DOHH2 (cell line): ENCODE measurements at regions not wholly inside any gene's neighbourhood (a gene's known extent, or its start where the extent isn't known, plus 50 kb on each side); places are given as distances from the start of the nearest gene placed in this dataset.

Source experiments
- H3F3A ChIP-seq: fragments of 200-600 bp; sonication (generic), shearing (Covaris generic); 2 replicates; pipeline ENCODE4 v1.6.0; 2016; ENCODE audit warnings: antibody characterized with exemption, mild to moderate bottlenecking; ENCODE audit not compliant: control insufficient read depth, insufficient read depth
- H3K27ac ChIP-seq: fragments of 200-600 bp; sonication (generic); 2 replicates; pipeline ENCODE4 v1.5.1; 2014; ENCODE audit warnings: low read depth, mild to moderate bottlenecking, low read length, moderate library complexity
- H3K27me3 ChIP-seq: fragments of 200-600 bp; sonication (generic); 2 replicates; pipeline ENCODE4 v1.6.1; 2014; ENCODE audit warnings: mild to moderate bottlenecking, low read length, mixed read lengths; ENCODE audit not compliant: control insufficient read depth
- H3K36me3 ChIP-seq: fragments of 200-600 bp; sonication (generic); 2 replicates; pipeline ENCODE4 v1.6.1; 2014; ENCODE audit warnings: mild to moderate bottlenecking, low read length, moderate library complexity, mixed read lengths; ENCODE audit not compliant: control insufficient read depth
- H3K4me1 ChIP-seq: fragments of 200-600 bp; sonication (generic); 2 replicates; pipeline ENCODE4 v1.6.1; 2014; ENCODE audit warnings: mild to moderate bottlenecking, low read length, mixed read lengths; ENCODE audit not compliant: control insufficient read depth
- H3K4me2 ChIP-seq: fragments of 200-600 bp; sonication (generic); 2 replicates; pipeline ENCODE4 v1.6.0; 2014; ENCODE audit warnings: mild to moderate bottlenecking, low read length, moderate library complexity
- H3K4me3 ChIP-seq: fragments of 200-600 bp; sonication (generic); 2 replicates; pipeline ENCODE4 v1.5.1; 2014; ENCODE audit warnings: mild to moderate bottlenecking, low read length, mixed read lengths
- H3K79me2 ChIP-seq: fragments of 200-600 bp; sonication (generic); 2 replicates; pipeline ENCODE4 v1.6.1; 2014; ENCODE audit warnings: mild to moderate bottlenecking, low read length, mixed read lengths; ENCODE audit not compliant: control insufficient read depth
- H3K9me2 ChIP-seq: fragments of 200-600 bp; sonication (generic); replicated peaks from 2 replicates; pipeline ENCODE4 v1.6.1; 2014; ENCODE audit warnings: mild to moderate bottlenecking, low read length, mixed read lengths; ENCODE audit not compliant: control insufficient read depth
- H3K9me3 ChIP-seq: fragments of 200-600 bp; sonication (generic); 2 replicates; pipeline ENCODE4 v1.6.1; 2014; ENCODE audit warnings: antibody characterized with exemption, low read length, mixed read lengths; ENCODE audit not compliant: control insufficient read depth, insufficient read depth
- H4K20me1 ChIP-seq: fragments of 200-600 bp; sonication (generic); 2 replicates; pipeline ENCODE4 v1.6.0; 2014; ENCODE audit warnings: low read depth, mild to moderate bottlenecking, antibody characterized with exemption, low read length, moderate library complexity; ENCODE audit not compliant: control insufficient read depth, insufficient read depth
- CTCF ChIP-seq: fragments of 200-600 bp; sonication (generic); IDR thresholded peaks from one replicate; pipeline ENCODE4 v1.5.1; 2014; ENCODE audit warnings: antibody characterized with exemption, mild to moderate bottlenecking, low read depth, low read length; ENCODE audit not compliant: poor library complexity, severe bottlenecking
- EZH2phosphoT487 ChIP-seq: fragments of 200-600 bp; sonication (generic); IDR thresholded peaks from 2 replicates; pipeline ENCODE4 v1.6.1; 2017; ENCODE audit warnings: borderline replicate concordance, mild to moderate bottlenecking, antibody characterized with exemption, low read length, moderate library complexity, mixed read lengths

- H3K79me2 ChIP-seq: no peaks in the 10 kb centered on the region
- H3K9me3 ChIP-seq: no peaks in the 10 kb centered on the region
- no peaks in the 10 kb centered on the region for H3K4me1 ChIP-seq
- H3K4me2 ChIP-seq: no peak overlapping the region
- peaks cover 9% of the 10 kb centered on the region; the same call in 1 of the 2 replicates for H3K27me3 ChIP-seq
- H3F3A ChIP-seq: no peaks in the 10 kb centered on the region
- H3K27ac ChIP-seq: no peak overlapping the region
- TF ChIP-seq CTCF (no peak), EZH2phosphoT487 (no peak)
- H3K9me2 ChIP-seq: no peaks in the 10 kb centered on the region
- H4K20me1 ChIP-seq: no peaks in the 10 kb centered on the region
- no peak overlapping the region for H3K4me3 ChIP-seq
- no peaks in the 10 kb centered on the region for H3K36me3 ChIP-seq
These were observed 179.3 kb upstream of the NEBL start for GRCh38 chr10:21076381-21076780.

- Histone ChIP-seq H3F3A (no peaks in the 10 kb centered on the region), H3K4me2 (no peak overlapping the region), H3K4me1 (no peaks in the 10 kb centered on the region), H3K36me3 (no peaks in the 10 kb centered on the region), H3K9me2 (no peaks in the 10 kb centered on the region), H4K20me1 (no peaks in the 10 kb centered on the region), H3K27me3 (peaks cover 9% of the 10 kb centered on the region; the same call in 1 of the 2 replicates), H3K27ac (no peak overlapping the region), H3K9me3 (no peaks in the 10 kb centered on the region), H3K79me2 (no peaks in the 10 kb centered on the region), H3K4me3 (no peak overlapping the region)
- no peak for TF ChIP-seq CTCF
- TF ChIP-seq EZH2phosphoT487: no peak
These were observed 178.8 kb upstream of the NEBL start for GRCh38 chr10:21075880-21076279.

GRCh38 chr10:21071001-21071673, 174.0 kb upstream of the NEBL start:
- no peaks in the 10 kb centered on the region for H3K36me3 ChIP-seq
- no peak overlapping the region for H3K4me2 ChIP-seq
- H4K20me1 ChIP-seq: no peaks in the 10 kb centered on the region
- H3K27me3 ChIP-seq: no peaks in the 10 kb centered on the region
- H3K9me2 ChIP-seq: no peaks in the 10 kb centered on the region
- H3K4me1 ChIP-seq: no peaks in the 10 kb centered on the region
- no peaks in the 10 kb centered on the region for H3K9me3 ChIP-seq
- TF ChIP-seq EZH2phosphoT487 (no peak), CTCF (no peak)
- no peak overlapping the region for H3K4me3 ChIP-seq
- H3K79me2 ChIP-seq: no peaks in the 10 kb centered on the region
- H3F3A ChIP-seq: no peaks in the 10 kb centered on the region
- no peak overlapping the region for H3K27ac ChIP-seq
